ENCODE measurements at regions not wholly inside any gene's neighbourhood (a gene's known extent, or its start where the extent isn't known, plus 50 kb on each side); places are given as distances from the start of the nearest gene placed in this dataset.

- TF ChIP-seq EZH2 (optimal IDR thresholded peaks at IDR 0.05; ENCODE audit: low read depth, low read length) (no peak), CTCF (IDR thresholded peaks at IDR 0.05; ENCODE audit: low read length) (no peak), EZH2phosphoT487 (IDR thresholded peaks at IDR 0.05; ENCODE audit: low read length) (no peak)
Measured at GRCh38 chr2:211157211-211157610, 600.8 kb downstream of the CPS1 start.
